ENCODE measurements at regions not wholly inside any gene's neighbourhood (a gene's known extent, or its start where the extent isn't known, plus 50 kb on each side); places are given as distances from the start of the nearest gene placed in this dataset.

DNA sequence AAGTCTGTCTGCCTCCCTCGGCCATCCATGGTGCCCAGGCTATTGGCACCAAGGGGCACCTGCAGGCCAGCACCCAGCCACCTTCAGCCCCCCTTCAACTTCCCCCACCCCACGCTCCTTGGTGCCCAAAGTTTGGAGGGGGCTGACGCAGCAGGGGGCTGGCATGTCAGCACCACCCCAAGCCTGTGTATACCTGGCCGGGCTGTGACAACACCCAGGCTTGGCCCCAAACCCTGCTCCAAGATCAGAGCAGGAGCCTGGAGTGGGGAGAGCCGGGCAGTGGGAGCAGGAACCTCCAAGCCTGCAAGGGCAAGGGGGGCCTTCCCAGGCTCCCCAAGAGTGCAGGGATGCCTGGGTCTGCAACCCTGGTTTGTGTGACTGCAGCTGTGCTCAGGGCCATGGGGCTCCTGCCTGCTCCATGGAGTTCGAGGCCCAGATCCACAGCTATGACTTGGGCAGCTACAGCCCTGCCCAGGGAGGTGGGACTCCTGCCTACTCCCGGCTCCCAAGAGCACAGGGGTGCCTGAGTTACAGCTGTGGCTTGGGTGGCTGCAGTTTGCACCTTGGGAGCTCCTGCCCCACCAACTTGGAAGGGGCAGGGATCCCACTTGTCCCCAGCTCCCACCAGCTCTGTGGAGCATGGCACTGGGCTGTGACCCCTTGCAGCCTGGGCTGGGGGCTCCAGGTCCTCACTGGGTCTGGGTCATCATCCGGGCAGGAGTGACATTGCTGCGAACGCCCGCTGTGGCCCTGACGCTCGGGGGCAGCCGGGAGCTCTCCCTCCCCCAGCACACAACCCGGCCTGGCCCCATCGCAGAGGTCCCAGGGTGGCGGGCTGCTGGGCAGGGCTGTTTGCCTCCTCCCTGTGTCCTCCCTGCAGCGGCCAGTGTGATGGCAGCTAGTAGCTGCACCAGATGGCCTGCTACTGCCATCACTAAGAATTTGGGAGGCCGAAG, 175.5 kb upstream of the SDK2 start:
- no peaks in the 10 kb centered on the region for H3K36me3 ChIP-seq
- peaks cover 8% of the 10 kb centered on the region for H3K9me3 ChIP-seq (ENCODE audit: severe bottlenecking)
- TF ChIP-seq, protein P1, sequence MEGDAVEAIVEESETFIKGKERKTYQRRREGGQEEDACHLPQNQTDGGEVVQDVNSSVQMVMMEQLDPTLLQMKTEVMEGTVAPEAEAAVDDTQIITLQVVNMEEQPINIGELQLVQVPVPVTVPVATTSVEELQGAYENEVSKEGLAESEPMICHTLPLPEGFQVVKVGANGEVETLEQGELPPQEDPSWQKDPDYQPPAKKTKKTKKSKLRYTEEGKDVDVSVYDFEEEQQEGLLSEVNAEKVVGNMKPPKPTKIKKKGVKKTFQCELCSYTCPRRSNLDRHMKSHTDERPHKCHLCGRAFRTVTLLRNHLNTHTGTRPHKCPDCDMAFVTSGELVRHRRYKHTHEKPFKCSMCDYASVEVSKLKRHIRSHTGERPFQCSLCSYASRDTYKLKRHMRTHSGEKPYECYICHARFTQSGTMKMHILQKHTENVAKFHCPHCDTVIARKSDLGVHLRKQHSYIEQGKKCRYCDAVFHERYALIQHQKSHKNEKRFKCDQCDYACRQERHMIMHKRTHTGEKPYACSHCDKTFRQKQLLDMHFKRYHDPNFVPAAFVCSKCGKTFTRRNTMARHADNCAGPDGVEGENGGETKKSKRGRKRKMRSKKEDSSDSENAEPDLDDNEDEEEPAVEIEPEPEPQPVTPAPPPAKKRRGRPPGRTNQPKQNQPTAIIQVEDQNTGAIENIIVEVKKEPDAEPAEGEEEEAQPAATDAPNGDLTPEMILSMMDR (IDR thresholded peaks at IDR 0.05; ENCODE audit: low read depth, low read length) = no peak
- H3K27ac ChIP-seq = no peak overlapping the region
- no peak overlapping the region for H3K4me3 ChIP-seq (ENCODE audit: low read depth, low read length)
- no peaks in the 10 kb centered on the region for H3K27me3 ChIP-seq (ENCODE audit: insufficient read depth, low read depth, severe bottlenecking)
- no peak for DNase-seq

DNA sequence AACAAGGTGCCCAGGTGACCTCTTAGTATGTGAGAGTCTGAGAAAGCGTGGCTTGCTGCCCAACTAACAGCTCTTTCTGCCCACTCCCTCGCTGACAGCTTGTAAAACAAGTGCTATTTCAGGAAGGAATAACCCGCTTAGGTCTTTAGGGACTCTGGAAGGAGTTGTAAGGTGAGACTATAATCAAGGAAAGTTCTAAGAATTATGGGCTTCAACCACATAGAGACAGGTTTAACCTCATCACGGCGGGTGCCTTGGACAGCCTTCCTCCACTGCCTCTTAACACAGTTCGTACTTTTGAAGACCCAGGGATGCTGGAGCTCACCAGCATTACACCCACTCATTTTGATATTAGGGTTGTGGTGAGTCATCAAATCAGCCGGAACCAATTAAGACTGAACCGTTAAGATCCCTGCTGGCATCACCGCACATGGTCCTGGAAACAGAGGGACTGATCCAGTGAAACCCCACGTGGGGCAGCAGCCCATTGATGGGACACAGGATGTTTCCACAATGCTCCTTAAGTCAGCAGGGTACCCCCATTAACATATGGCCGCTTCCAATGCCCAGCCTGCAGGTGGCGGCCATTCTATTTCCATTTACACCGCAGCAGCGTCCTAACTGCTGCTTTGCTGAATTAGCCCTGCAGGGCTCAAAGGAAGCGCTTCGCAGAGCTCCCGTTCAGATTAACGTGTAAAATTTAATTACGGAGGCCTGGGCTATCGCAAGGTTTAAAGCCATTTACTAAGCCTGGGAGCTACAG, 176.6 kb upstream of the SDK2 start:
- H3K27me3 ChIP-seq (ENCODE audit: insufficient read depth, low read depth, severe bottlenecking) = no peaks in the 10 kb centered on the region

DNA sequence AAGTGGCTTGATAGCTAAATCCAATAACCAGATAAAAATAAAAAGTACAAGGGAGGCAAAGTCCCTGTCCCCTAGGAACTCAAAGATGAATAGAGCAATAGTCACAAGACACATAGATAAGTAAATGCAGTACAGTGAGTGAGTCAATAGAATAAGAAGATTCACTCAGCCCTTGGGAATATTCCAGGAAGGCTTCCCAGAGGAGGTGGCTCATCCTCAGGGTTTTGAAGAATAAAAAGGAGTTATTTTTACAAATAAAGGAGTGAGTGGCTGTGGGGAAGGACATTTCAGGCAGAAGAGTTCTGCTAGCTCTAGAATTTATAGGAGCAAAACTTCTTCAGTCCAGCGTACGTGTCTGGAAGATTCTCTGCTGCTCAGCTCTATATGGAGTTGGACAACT, 177.4 kb upstream of the SDK2 start:
- peak overlapping the region; percentile 13 for H3K4me3 ChIP-seq (ENCODE audit: low read depth, low read length)
- TF ChIP-seq, protein P1 (IDR thresholded peaks at IDR 0.05; ENCODE audit: low read depth, low read length) = no peak
- peaks cover 8% of the 10 kb centered on the region for H3K9me3 ChIP-seq (ENCODE audit: severe bottlenecking)
- H3K27me3 ChIP-seq (ENCODE audit: insufficient read depth, low read depth, severe bottlenecking) = no peaks in the 10 kb centered on the region
- no peak for DNase-seq
- H3K27ac ChIP-seq = peak overlapping the region; percentile 56
- H3K36me3 ChIP-seq = no peaks in the 10 kb centered on the region

More for the DNA sequence above, 176.6 kb upstream of the SDK2 start:
- TF ChIP-seq, protein P1 (IDR thresholded peaks at IDR 0.05; ENCODE audit: low read depth, low read length) = peak; percentile 70
- peak overlapping the region; percentile 56 for H3K27ac ChIP-seq
- peak overlapping the region; percentile 13 for H3K4me3 ChIP-seq (ENCODE audit: low read depth, low read length)
- peaks cover 8% of the 10 kb centered on the region for H3K9me3 ChIP-seq (ENCODE audit: severe bottlenecking)
- peak; percentile 88 for DNase-seq
- H3K36me3 ChIP-seq = no peaks in the 10 kb centered on the region

DNA sequence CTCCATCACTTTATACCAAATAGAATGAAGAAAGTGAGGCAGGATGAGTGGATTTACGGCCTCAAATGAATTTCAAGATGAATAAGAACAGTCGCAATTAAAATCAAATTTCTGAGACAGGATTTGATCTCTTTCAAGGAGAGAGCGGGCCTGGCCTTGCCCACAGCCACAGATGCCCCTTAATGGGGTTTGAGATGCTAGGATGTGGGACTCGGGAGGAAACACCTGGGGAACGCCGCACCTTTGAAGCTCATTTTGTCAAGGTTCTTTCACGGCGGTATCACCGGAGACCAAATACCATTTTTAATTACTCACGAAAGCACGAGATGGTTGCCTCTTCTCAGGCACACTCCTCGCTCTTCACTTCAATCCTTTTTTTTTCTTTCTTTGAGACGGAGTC, 178.1 kb upstream of the SDK2 start:
- Histone ChIP-seq H3K9me3 (ENCODE audit: severe bottlenecking) (peaks cover 8% of the 10 kb centered on the region), H3K36me3 (no peaks in the 10 kb centered on the region), H3K4me3 (ENCODE audit: low read depth, low read length) (no peak overlapping the region), H3K27me3 (ENCODE audit: insufficient read depth, low read depth, severe bottlenecking) (no peaks in the 10 kb centered on the region), H3K27ac (no peak overlapping the region)
- TF ChIP-seq, protein P1 (IDR thresholded peaks at IDR 0.05; ENCODE audit: low read depth, low read length) = no peak
- DNase-seq = no peak

DNA sequence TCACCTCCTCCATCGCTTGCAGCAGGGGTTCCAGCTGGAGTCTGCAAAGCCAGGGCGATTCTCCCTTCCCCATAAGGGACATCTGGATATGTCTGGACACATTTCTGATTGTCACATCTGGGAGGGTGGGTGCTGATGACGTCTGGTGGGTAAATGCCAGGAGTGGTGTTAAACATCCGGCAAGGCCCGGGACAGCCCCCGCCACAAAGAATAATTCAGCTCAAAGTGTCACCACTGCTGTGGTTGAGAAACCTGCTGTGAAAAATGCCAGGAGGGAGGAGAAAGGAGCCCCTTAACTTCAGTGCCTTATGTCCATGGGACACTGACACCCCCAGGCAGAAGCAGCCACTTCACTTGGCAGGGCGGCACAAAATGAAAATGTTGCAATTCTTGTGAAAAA, 179.4 kb upstream of the SDK2 start:
- TF ChIP-seq, protein P1 (IDR thresholded peaks at IDR 0.05; ENCODE audit: low read depth, low read length) = no peak
- Histone ChIP-seq H3K27me3 (ENCODE audit: insufficient read depth, low read depth, severe bottlenecking) (no peaks in the 10 kb centered on the region), H3K9me3 (ENCODE audit: severe bottlenecking) (peaks cover 7% of the 10 kb centered on the region), H3K27ac (no peak overlapping the region), H3K4me3 (ENCODE audit: low read depth, low read length) (no peak overlapping the region), H3K36me3 (no peaks in the 10 kb centered on the region)
- no peak for DNase-seq
